Calu3 (cell line): ENCODE measurements at regions not wholly inside any gene's neighbourhood (a gene's known extent, or its start where the extent isn't known, plus 50 kb on each side); places are given as distances from the start of the nearest gene placed in this dataset.

Experiments
- BruUV-seq: library from RNA; stranded (reverse); fragments of 400-500 nt; replicated peaks from 2 replicates; lab custom pipeline; 2021; lab: Mats Ljungman, UMichigan
- CTCF ChIA-PET: fragments of 300-600 bp; sonication (Branson Sonifier 250); formaldehyde crosslinking; loops from one replicate; lab custom pipeline; 2022; ENCODE audit warnings: antibody characterized with exemption; lab: Charles Lee
- DNase-seq: peaks from one replicate; pipeline ENCODE4 v3.0.0; 2022
- H3K27ac Mint-ChIP-seq: one replicate; pipeline ENCODE4 v1.8.0; 2022; ENCODE audit warnings: mixed read lengths; ENCODE audit not compliant: unreplicated experiment
- H3K27me3 Mint-ChIP-seq: one replicate; pipeline ENCODE4 v1.8.0; 2022; ENCODE audit warnings: mixed read lengths; ENCODE audit not compliant: unreplicated experiment
- H3K36me3 Mint-ChIP-seq: one replicate; pipeline ENCODE4 v1.8.0; 2022; ENCODE audit warnings: mild to moderate bottlenecking, moderate library complexity, mixed read lengths; ENCODE audit not compliant: insufficient read depth, unreplicated experiment
- H3K4me1 Mint-ChIP-seq: one replicate; pipeline ENCODE4 v1.8.0; 2022; ENCODE audit warnings: mild to moderate bottlenecking, low read depth, mixed read lengths; ENCODE audit not compliant: unreplicated experiment
- H3K4me3 Mint-ChIP-seq: one replicate; pipeline ENCODE4 v1.8.0; 2022; ENCODE audit warnings: mild to moderate bottlenecking, low read depth, moderate library complexity, mixed read lengths; ENCODE audit not compliant: unreplicated experiment
- H3K9me3 Mint-ChIP-seq: one replicate; pipeline ENCODE4 v1.8.0; 2022; ENCODE audit warnings: low read depth, mixed read lengths; ENCODE audit not compliant: unreplicated experiment
- intact Hi-C: fragments of 100-400 bp; cut with micrococcal nuclease; formaldehyde crosslinking; loops from one replicate; pipeline ENCODE4 v1.10.0; 2022; ENCODE audit not compliant: unreplicated experiment
- TF ChIP-seq, protein P1 (sequence below): fragments of 200-600 bp; IDR thresholded peaks from one replicate; pipeline ENCODE4 v1.8.0; 2022; ENCODE audit warnings: antibody characterized with exemption; ENCODE audit not compliant: unreplicated experiment

DNA sequence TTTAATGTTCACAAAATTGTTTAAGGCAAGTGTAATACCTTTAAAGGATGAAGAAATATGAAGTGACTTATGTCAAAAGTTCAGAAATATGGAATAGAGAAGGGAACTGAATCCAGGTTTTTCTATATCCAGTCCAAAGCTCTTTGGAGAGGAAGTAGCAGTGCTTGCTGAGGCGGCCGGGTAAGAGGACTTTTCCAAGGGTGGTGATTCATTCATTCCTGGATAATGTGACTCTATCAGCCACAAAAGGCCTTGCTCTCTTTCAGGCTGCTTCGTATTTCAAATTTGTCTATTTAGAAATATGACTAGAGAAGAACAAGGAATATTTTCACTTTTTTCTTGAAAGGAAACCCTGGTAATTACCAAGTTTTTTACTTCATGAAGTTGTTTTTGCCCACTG lies 830.1 kb upstream of the ZEB2 start:
- no peak overlapping the region for H3K4me3 Mint-ChIP-seq
- no peaks in the 10 kb centered on the region for H3K9me3 Mint-ChIP-seq
- no peak for DNase-seq
- intact Hi-C loops: no loop called here
- H3K4me1 Mint-ChIP-seq: no peaks in the 10 kb centered on the region
- TF ChIP-seq, protein P1, sequence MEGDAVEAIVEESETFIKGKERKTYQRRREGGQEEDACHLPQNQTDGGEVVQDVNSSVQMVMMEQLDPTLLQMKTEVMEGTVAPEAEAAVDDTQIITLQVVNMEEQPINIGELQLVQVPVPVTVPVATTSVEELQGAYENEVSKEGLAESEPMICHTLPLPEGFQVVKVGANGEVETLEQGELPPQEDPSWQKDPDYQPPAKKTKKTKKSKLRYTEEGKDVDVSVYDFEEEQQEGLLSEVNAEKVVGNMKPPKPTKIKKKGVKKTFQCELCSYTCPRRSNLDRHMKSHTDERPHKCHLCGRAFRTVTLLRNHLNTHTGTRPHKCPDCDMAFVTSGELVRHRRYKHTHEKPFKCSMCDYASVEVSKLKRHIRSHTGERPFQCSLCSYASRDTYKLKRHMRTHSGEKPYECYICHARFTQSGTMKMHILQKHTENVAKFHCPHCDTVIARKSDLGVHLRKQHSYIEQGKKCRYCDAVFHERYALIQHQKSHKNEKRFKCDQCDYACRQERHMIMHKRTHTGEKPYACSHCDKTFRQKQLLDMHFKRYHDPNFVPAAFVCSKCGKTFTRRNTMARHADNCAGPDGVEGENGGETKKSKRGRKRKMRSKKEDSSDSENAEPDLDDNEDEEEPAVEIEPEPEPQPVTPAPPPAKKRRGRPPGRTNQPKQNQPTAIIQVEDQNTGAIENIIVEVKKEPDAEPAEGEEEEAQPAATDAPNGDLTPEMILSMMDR: no peak
- BruUV-seq: no TSS peak
- H3K27me3 Mint-ChIP-seq: no peaks in the 10 kb centered on the region
- H3K36me3 Mint-ChIP-seq: no peaks in the 10 kb centered on the region
- CTCF ChIA-PET: no interaction called here
- H3K27ac Mint-ChIP-seq: no peak overlapping the region

DNA sequence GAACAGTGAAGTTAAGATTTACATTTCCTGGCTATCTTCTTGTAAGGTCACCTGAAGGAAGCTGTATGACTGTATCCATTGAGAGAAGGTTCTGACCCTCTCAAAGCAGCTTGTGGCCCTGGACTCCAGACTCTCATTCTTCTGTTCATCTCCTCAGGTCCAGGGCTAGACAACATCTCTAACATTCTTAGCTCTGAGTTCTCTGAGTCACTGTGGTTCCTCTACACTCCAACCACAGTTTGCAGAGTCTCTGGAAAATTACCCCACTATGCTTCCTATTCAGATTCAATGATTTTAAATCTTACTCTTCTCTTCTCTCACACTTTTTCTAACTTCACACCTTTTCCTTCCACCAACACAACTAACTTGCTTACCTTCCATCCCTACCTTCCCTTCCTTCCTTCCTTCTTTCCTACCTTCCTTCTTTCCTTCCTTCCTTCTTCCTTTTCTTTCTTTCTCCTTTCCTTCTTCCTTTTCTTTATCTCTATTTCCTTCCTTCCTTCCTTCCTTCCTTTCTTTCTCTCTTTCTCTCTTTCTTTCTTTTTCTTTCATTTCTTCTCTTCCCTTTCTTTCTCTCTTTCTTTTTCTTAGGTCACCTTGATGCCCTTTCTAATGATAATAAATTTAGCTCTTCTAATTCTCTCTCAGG lies 824.3 kb upstream of the ZEB2 start:
- Mint-ChIP-seq H3K27ac (no peak overlapping the region), H3K27me3 (no peaks in the 10 kb centered on the region), H3K4me1 (no peaks in the 10 kb centered on the region), H3K4me3 (no peak overlapping the region), H3K9me3 (peaks cover 8% of the 10 kb centered on the region), H3K36me3 (no peaks in the 10 kb centered on the region)
- BruUV-seq: no TSS peak
- no peak for DNase-seq
- CTCF ChIA-PET: no interaction called here
- intact Hi-C loops: no loop called here
- TF ChIP-seq, protein P1: no peak

DNA sequence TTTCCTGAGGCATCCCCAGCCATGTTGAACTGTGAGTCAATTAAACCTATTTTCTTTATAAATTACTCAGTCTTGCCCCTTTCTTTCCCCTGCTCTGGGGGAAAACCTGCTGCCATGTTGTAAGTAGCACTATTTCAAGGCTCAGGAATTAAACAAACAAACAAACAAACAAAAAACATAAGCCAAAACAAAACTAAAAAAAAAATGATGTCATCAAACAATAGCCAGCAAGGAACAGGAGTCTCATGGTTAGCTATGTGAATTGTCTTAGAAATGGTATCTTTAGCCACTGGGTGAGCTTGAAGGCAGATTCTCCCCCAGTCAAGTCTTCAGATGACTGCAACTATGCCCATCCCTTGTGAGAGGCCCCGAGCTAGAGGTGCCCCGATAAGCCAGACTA lies 823.4 kb upstream of the ZEB2 start:
- H3K27ac Mint-ChIP-seq: no peak overlapping the region
- no peak for DNase-seq
- intact Hi-C loops: no loop called here
- no peak overlapping the region for H3K4me3 Mint-ChIP-seq
- CTCF ChIA-PET: no interaction called here
- H3K36me3 Mint-ChIP-seq: no peaks in the 10 kb centered on the region
- no peaks in the 10 kb centered on the region for H3K27me3 Mint-ChIP-seq
- BruUV-seq: no TSS peak
- TF ChIP-seq, protein P1: no peak
- H3K4me1 Mint-ChIP-seq: no peaks in the 10 kb centered on the region
- peaks cover 8% of the 10 kb centered on the region for H3K9me3 Mint-ChIP-seq

DNA sequence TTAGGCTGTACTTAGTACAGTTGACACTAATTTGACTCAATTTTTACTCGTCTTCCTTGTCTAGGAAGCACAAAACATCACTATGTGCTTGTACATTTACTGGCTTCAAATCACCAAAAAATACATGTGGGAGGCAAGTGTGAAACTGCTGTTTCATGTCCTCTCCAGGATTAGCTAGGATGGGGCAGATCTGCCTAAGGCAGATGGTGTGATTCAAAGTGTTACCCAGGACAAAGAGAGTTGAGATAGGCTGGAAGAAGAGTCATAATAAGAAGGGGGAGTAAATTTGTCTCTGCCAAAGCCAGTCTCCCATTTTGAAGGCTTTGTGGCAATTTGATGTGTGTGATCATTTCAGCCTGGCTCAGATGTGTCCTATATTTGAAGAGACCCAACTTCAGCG lies 821.6 kb upstream of the ZEB2 start:
- TF ChIP-seq, protein P1: no peak
- Mint-ChIP-seq H3K4me3 (no peak overlapping the region), H3K27me3 (no peaks in the 10 kb centered on the region), H3K4me1 (no peaks in the 10 kb centered on the region), H3K9me3 (peaks cover 8% of the 10 kb centered on the region), H3K36me3 (no peaks in the 10 kb centered on the region), H3K27ac (no peak overlapping the region)
- intact Hi-C loops: no loop called here
- no peak for DNase-seq
- BruUV-seq: no TSS peak
- CTCF ChIA-PET: interaction anchor here (0.7 kb wide), 1 partner anchor 65 kb away, joined by 3 read pairs; no protein-coding TSS in a partner anchor
